HepG2 (cell line): ENCODE measurements at regions not wholly inside any gene's neighbourhood (a gene's known extent, or its start where the extent isn't known, plus 50 kb on each side); places are given as distances from the start of the nearest gene placed in this dataset.

Experiments used
- PAF1 ChIP-seq: IDR thresholded peaks from 2 replicates; pipeline ENCODE4 v1.6.1; 2016; ENCODE audit warnings: missing genetic modification reagents, missing compliant biosample characterization
- TF ChIP-seq, protein P1 (sequence below): sonication (generic); formaldehyde crosslinking; IDR thresholded peaks from 2 replicates; pipeline ENCODE4 v1.5.0; 2020; ENCODE audit warnings: mild to moderate bottlenecking, missing genetic modification reagents, moderate library complexity

GRCh38 chr15:79661411-79661810, 229.3 kb downstream of the MINAR1 start:
- TF ChIP-seq, protein P1, sequence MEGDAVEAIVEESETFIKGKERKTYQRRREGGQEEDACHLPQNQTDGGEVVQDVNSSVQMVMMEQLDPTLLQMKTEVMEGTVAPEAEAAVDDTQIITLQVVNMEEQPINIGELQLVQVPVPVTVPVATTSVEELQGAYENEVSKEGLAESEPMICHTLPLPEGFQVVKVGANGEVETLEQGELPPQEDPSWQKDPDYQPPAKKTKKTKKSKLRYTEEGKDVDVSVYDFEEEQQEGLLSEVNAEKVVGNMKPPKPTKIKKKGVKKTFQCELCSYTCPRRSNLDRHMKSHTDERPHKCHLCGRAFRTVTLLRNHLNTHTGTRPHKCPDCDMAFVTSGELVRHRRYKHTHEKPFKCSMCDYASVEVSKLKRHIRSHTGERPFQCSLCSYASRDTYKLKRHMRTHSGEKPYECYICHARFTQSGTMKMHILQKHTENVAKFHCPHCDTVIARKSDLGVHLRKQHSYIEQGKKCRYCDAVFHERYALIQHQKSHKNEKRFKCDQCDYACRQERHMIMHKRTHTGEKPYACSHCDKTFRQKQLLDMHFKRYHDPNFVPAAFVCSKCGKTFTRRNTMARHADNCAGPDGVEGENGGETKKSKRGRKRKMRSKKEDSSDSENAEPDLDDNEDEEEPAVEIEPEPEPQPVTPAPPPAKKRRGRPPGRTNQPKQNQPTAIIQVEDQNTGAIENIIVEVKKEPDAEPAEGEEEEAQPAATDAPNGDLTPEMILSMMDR, result no peak
- TF ChIP-seq PAF1 (CRISPR knock-in tag), result no peak
